ENCODE measurements at regions not wholly inside any gene's neighbourhood (a gene's known extent, or its start where the extent isn't known, plus 50 kb on each side); places are given as distances from the start of the nearest gene placed in this dataset.

- ATAC-seq, result no peak
- H3K27ac ChIP-seq, result no peak overlapping the region
These were observed 300.9 kb upstream of the DCN start for GRCh38 chr12:91483471-91483985.

GRCh38 chr12:91482231-91482630 is 299.6 kb upstream of the DCN start:
- Histone ChIP-seq H3K27ac (no peak overlapping the region), H3K36me3 (no peaks in the 10 kb centered on the region), H3K27me3 (no peaks in the 10 kb centered on the region), H3K9me3 (no peaks in the 10 kb centered on the region), H3K4me1 (peaks cover 0 to 4% (median 0%) of the 10 kb centered on the region in 3 donors), H3K4me3 (no peak overlapping the region)
- ATAC-seq, result no peak
- TF ChIP-seq CTCF (IDR thresholded peaks at IDR 0.05) (no peak), POLR2AphosphoS5 (IDR thresholded peaks at IDR 0.05) (no peak), EP300 (IDR thresholded peaks at IDR 0.05) (no peak)
- WGBS, 2 donors (ENCODE audit: low coverage in 1 of 2), result 25 to 40% methylated on average over 1 of the region's 1 CpG

More at GRCh38 chr12:91483471-91483985, 300.9 kb upstream of the DCN start:
- TF ChIP-seq EP300 (IDR thresholded peaks at IDR 0.05) (no peak), POLR2A (IDR thresholded peaks at IDR 0.05) (no peak), CTCF (IDR thresholded peaks at IDR 0.05) (no peak), POLR2AphosphoS5 (IDR thresholded peaks at IDR 0.05) (no peak)
- Histone ChIP-seq H3K9me3 (no peaks in the 10 kb centered on the region), H3K27me3 (no peaks in the 10 kb centered on the region), H3K36me3 (no peaks in the 10 kb centered on the region), H3K4me1 (peaks cover 0 to 4% (median 0%) of the 10 kb centered on the region in 3 donors), H3K4me3 (no peak overlapping the region)
- WGBS, 2 donors (ENCODE audit: low coverage in 1 of 2), result 65 to 73% methylated on average over 5 to 6 of the region's 6 CpGs

GRCh38 chr12:91478500-91478899 is 295.9 kb upstream of the DCN start:
- ATAC-seq, result no peak
- Histone ChIP-seq H3K4me1 (peaks cover 0 to 4% (median 0%) of the 10 kb centered on the region in 3 donors), H3K4me3 (no peak overlapping the region), H3K9me3 (no peaks in the 10 kb centered on the region), H3K27me3 (no peaks in the 10 kb centered on the region), H3K27ac (no peak overlapping the region), H3K36me3 (no peaks in the 10 kb centered on the region)
- TF ChIP-seq EP300 (IDR thresholded peaks at IDR 0.05) (no peak), POLR2AphosphoS5 (IDR thresholded peaks at IDR 0.05) (no peak), CTCF (IDR thresholded peaks at IDR 0.05) (no peak), POLR2A (IDR thresholded peaks at IDR 0.05) (no peak)
- 86 to 100% methylated on average over 1 of the region's 1 CpG for WGBS, 2 donors (ENCODE audit: low coverage in 1 of 2)

- Histone ChIP-seq H3K4me3 (no peak overlapping the region), H3K9me3 (peaks cover 0 to 4% (median 0%) of the 10 kb centered on the region in 3 donors), H3K36me3 (no peaks in the 10 kb centered on the region), H3K4me1 (no peaks in the 10 kb centered on the region), H3K27ac (no peak overlapping the region), H3K27me3 (no peaks in the 10 kb centered on the region)
- TF ChIP-seq POLR2AphosphoS5 (IDR thresholded peaks at IDR 0.05) (no peak), CTCF (IDR thresholded peaks at IDR 0.05) (no peak), EP300 (IDR thresholded peaks at IDR 0.05) (no peak), POLR2A (IDR thresholded peaks at IDR 0.05) (no peak)
- no peak for ATAC-seq
- 89 to 94% methylated on average over 4 of the region's 4 CpGs for WGBS, 2 donors (ENCODE audit: low coverage in 1 of 2)
These were observed 285.1 kb upstream of the DCN start for GRCh38 chr12:91467686-91468085.

GRCh38 chr12:91461061-91461460 is 278.4 kb upstream of the DCN start:
- Histone ChIP-seq H3K4me1 (no peaks in the 10 kb centered on the region), H3K9me3 (peaks cover 0 to 4% (median 0%) of the 10 kb centered on the region in 3 donors), H3K27me3 (no peaks in the 10 kb centered on the region), H3K4me3 (no peak overlapping the region), H3K36me3 (no peaks in the 10 kb centered on the region), H3K27ac (no peak overlapping the region)
- TF ChIP-seq CTCF (IDR thresholded peaks at IDR 0.05) (no peak), EP300 (IDR thresholded peaks at IDR 0.05) (no peak), POLR2AphosphoS5 (IDR thresholded peaks at IDR 0.05) (no peak), POLR2A (IDR thresholded peaks at IDR 0.05) (no peak)
- no peak for ATAC-seq
- WGBS, 2 donors (ENCODE audit: low coverage in 1 of 2), result 86 to 100% methylated on average over 1 of the region's 1 CpG
